ENCODE measurements at regions not wholly inside any gene's neighbourhood (a gene's known extent, or its start where the extent isn't known, plus 50 kb on each side); places are given as distances from the start of the nearest gene placed in this dataset.

- TF ChIP-seq POLR2AphosphoS5 (IDR thresholded peaks at IDR 0.05; ENCODE audit: borderline replicate concordance, low read depth, low read length), result no peak
- TF ChIP-seq EZH2 (IDR thresholded peaks at IDR 0.05), result no peak
- no peak for TF ChIP-seq FOXP2 (optimal IDR thresholded peaks at IDR 0.05; ENCODE audit: control extremely low read depth, extremely low read length, insufficient read depth)
Observed at GRCh38 chr14:82740547-82740946, 1206.9 kb upstream of the SEL1L start.
